HUES64 (cell line): ENCODE measurements at regions not wholly inside any gene's neighbourhood (a gene's known extent, or its start where the extent isn't known, plus 50 kb on each side); places are given as distances from the start of the nearest gene placed in this dataset.

Experiments used
- H3K27ac ChIP-seq: 2 replicates; pipeline ENCODE4 v1.7.0; 2013; ENCODE audit warnings: low read depth, low read length, inconsistent platforms
- H3K27me3 ChIP-seq: 2 replicates; pipeline ENCODE4 v1.6.1; 2013; ENCODE audit warnings: mild to moderate bottlenecking, low read length; ENCODE audit not compliant: insufficient read depth
- H3K36me3 ChIP-seq: 2 replicates; pipeline ENCODE4 v1.6.1; 2013; ENCODE audit warnings: mild to moderate bottlenecking, low read length; ENCODE audit not compliant: insufficient read depth
- H3K4me1 ChIP-seq: 2 replicates; pipeline ENCODE4 v1.6.1; 2013; ENCODE audit warnings: mild to moderate bottlenecking, low read length, moderate library complexity; ENCODE audit not compliant: insufficient read depth
- H3K4me3 ChIP-seq: 2 replicates; pipeline ENCODE4 v1.5.1; 2013; ENCODE audit warnings: mild to moderate bottlenecking, low read length, moderate library complexity
- H3K9ac ChIP-seq: 2 replicates; pipeline ENCODE4 v1.6.1; 2013; ENCODE audit warnings: mild to moderate bottlenecking, low read depth, low read length
- H3K9me3 ChIP-seq: 2 replicates; pipeline ENCODE4 v1.6.1; 2013; ENCODE audit warnings: low read depth, low read length; ENCODE audit not compliant: insufficient read depth
- WGBS: fragments of 150-250, 120-280 bp; methylation state at CpG from one replicate; pipeline ENCODE4 v1.1.7; 2013; ENCODE audit warnings: missing lambda C conversion rate; 5-methylcytosine and 5-hydroxymethylcytosine counted together

- Histone ChIP-seq H3K9me3 (no peaks in the 10 kb centered on the region), H3K4me1 (no peaks in the 10 kb centered on the region), H3K27ac (no peak overlapping the region), H3K27me3 (no peaks in the 10 kb centered on the region), H3K9ac (no peak overlapping the region), H3K4me3 (no peak overlapping the region), H3K36me3 (no peaks in the 10 kb centered on the region)
- WGBS, result 91% methylated on average over 1 of the region's 1 CpG
Measured at GRCh38 chr7:27392477-27392876, 149.9 kb downstream of the EVX1 start.

GRCh38 chr7:27394871-27395270 is 152.3 kb downstream of the EVX1 start:
- Histone ChIP-seq H3K36me3 (no peaks in the 10 kb centered on the region), H3K9me3 (no peaks in the 10 kb centered on the region), H3K27me3 (no peaks in the 10 kb centered on the region), H3K27ac (no peak overlapping the region), H3K9ac (no peak overlapping the region), H3K4me3 (no peak overlapping the region), H3K4me1 (no peaks in the 10 kb centered on the region)
- no CpG with 5 or more reads among the region's 2 CpGs for WGBS

- Histone ChIP-seq H3K27me3 (no peaks in the 10 kb centered on the region), H3K27ac (no peak overlapping the region), H3K36me3 (no peaks in the 10 kb centered on the region), H3K9me3 (no peaks in the 10 kb centered on the region), H3K4me1 (no peaks in the 10 kb centered on the region), H3K4me3 (no peak overlapping the region), H3K9ac (no peak overlapping the region)
- whole genome bisulfite sequencing, result 90% methylated on average over 3 of the region's 3 CpGs
Measured at GRCh38 chr7:27395626-27396025, 153.0 kb downstream of the EVX1 start.

GRCh38 chr7:27397503-27397902 is 154.9 kb downstream of the EVX1 start:
- no peaks in the 10 kb centered on the region for H3K36me3 ChIP-seq
- no peaks in the 10 kb centered on the region for H3K4me1 ChIP-seq
- WGBS, result 95% methylated on average over 3 of the region's 3 CpGs
- no peaks in the 10 kb centered on the region for H3K9me3 ChIP-seq
- no peak overlapping the region for H3K27ac ChIP-seq
- no peaks in the 10 kb centered on the region for H3K27me3 ChIP-seq
- no peak overlapping the region for H3K4me3 ChIP-seq
- H3K9ac ChIP-seq, result no peak overlapping the region

GRCh38 chr7:27398851-27399250 is 156.2 kb downstream of the EVX1 start:
- H3K9ac ChIP-seq, result no peak overlapping the region
- no peaks in the 10 kb centered on the region for H3K4me1 ChIP-seq
- no peak overlapping the region for H3K4me3 ChIP-seq
- 70% methylated on average over 3 of the region's 3 CpGs for WGBS
- no peaks in the 10 kb centered on the region for H3K9me3 ChIP-seq
- H3K27ac ChIP-seq, result no peak overlapping the region
- no peaks in the 10 kb centered on the region for H3K27me3 ChIP-seq
- H3K36me3 ChIP-seq, result no peaks in the 10 kb centered on the region

GRCh38 chr7:27399791-27400567 is 157.4 kb downstream of the EVX1 start:
- WGBS, result 89% methylated on average over 11 of the region's 11 CpGs
- no peaks in the 10 kb centered on the region for H3K36me3 ChIP-seq
- no peaks in the 10 kb centered on the region for H3K9me3 ChIP-seq
- H3K4me1 ChIP-seq, result no peaks in the 10 kb centered on the region
- no peak overlapping the region for H3K27ac ChIP-seq
- no peak overlapping the region for H3K9ac ChIP-seq
- no peak overlapping the region for H3K4me3 ChIP-seq
- no peaks in the 10 kb centered on the region for H3K27me3 ChIP-seq

- no peak overlapping the region for H3K9ac ChIP-seq
- H3K36me3 ChIP-seq, result no peaks in the 10 kb centered on the region
- no peak overlapping the region for H3K4me3 ChIP-seq
- no peak overlapping the region for H3K27ac ChIP-seq
- H3K9me3 ChIP-seq, result no peaks in the 10 kb centered on the region
- no peaks in the 10 kb centered on the region for H3K27me3 ChIP-seq
- peaks cover 2% of the 10 kb centered on the region; the same call in 1 of the 2 replicates for H3K4me1 ChIP-seq
- 93% methylated on average over 8 of the region's 8 CpGs for WGBS
Measured at GRCh38 chr7:27405780-27406179, 163.2 kb downstream of the EVX1 start.

- Histone ChIP-seq H3K9ac (no peak overlapping the region), H3K4me1 (peaks cover 9% of the 10 kb centered on the region; the same call in 1 of the 2 replicates), H3K27me3 (no peaks in the 10 kb centered on the region), H3K27ac (no peak overlapping the region), H3K4me3 (no peak overlapping the region), H3K36me3 (no peaks in the 10 kb centered on the region), H3K9me3 (no peaks in the 10 kb centered on the region)
- 74% methylated on average over 3 of the region's 3 CpGs for WGBS
Measured at GRCh38 chr7:27409311-27409710, 166.7 kb downstream of the EVX1 start.

- H3K4me1 ChIP-seq, result peaks cover 9% of the 10 kb centered on the region; the same call in 1 of the 2 replicates
- no peak overlapping the region for H3K27ac ChIP-seq
- no peaks in the 10 kb centered on the region for H3K36me3 ChIP-seq
- no peak overlapping the region for H3K4me3 ChIP-seq
- no peaks in the 10 kb centered on the region for H3K9me3 ChIP-seq
- H3K9ac ChIP-seq, result no peak overlapping the region
- H3K27me3 ChIP-seq, result no peaks in the 10 kb centered on the region
- 94% methylated on average over 1 of the region's 2 CpGs for WGBS
Measured at GRCh38 chr7:27409776-27410175, 167.2 kb downstream of the EVX1 start.

- H3K4me3 ChIP-seq, result no peak overlapping the region
- peaks cover 9% of the 10 kb centered on the region; the same call in 1 of the 2 replicates for H3K4me1 ChIP-seq
- H3K27me3 ChIP-seq, result no peaks in the 10 kb centered on the region
- no peak overlapping the region for H3K27ac ChIP-seq
- no peaks in the 10 kb centered on the region for H3K36me3 ChIP-seq
- 67% methylated on average over 5 of the region's 5 CpGs for WGBS
- H3K9ac ChIP-seq, result no peak overlapping the region
- no peaks in the 10 kb centered on the region for H3K9me3 ChIP-seq
Measured at GRCh38 chr7:27410812-27411544, 168.4 kb downstream of the EVX1 start.

GRCh38 chr7:27412164-27412563 is 169.6 kb downstream of the EVX1 start:
- Histone ChIP-seq H3K9me3 (no peaks in the 10 kb centered on the region), H3K27me3 (no peaks in the 10 kb centered on the region), H3K27ac (no peak overlapping the region), H3K36me3 (no peaks in the 10 kb centered on the region), H3K4me3 (no peak overlapping the region), H3K4me1 (peaks cover 9% of the 10 kb centered on the region; the same call in 1 of the 2 replicates), H3K9ac (no peak overlapping the region)
- 90% methylated on average over 7 of the region's 7 CpGs for WGBS
